SK-N-SH (cell line): ENCODE measurements at regions not wholly inside any gene's neighbourhood (a gene's known extent, or its start where the extent isn't known, plus 50 kb on each side); places are given as distances from the start of the nearest gene placed in this dataset.

Source experiments
- CHD2 ChIP-seq: fragments of 150-350 bp; IDR thresholded peaks from 2 replicates; pipeline ENCODE4 v1.6.1; 2018; ENCODE audit warnings: low read length; ENCODE audit not compliant: partially characterized antibody
- ELF1 ChIP-seq: IDR thresholded peaks from 2 replicates; pipeline ENCODE4 v1.4.0; 2012
- JUND ChIP-seq: IDR thresholded peaks from 2 replicates; pipeline ENCODE4 v1.4.0; 2012
- NRF1 ChIP-seq: IDR thresholded peaks from 2 replicates; pipeline ENCODE4 v1.6.1; 2012; ENCODE audit warnings: low read depth, mild to moderate bottlenecking, low read length
- POLR2AphosphoS5 ChIP-seq: IDR thresholded peaks from 2 replicates; pipeline ENCODE4 v1.6.1; 2012; ENCODE audit warnings: low read depth, low read length
- RAD21 ChIP-seq: IDR thresholded peaks from 2 replicates; pipeline ENCODE4 v1.6.1; 2012; ENCODE audit warnings: mild to moderate bottlenecking, low read length
- RXRA ChIP-seq: IDR thresholded peaks from 2 replicates; pipeline ENCODE4 v1.4.0; 2012; ENCODE audit warnings: low read depth, mild to moderate bottlenecking, borderline replicate concordance
- TF ChIP-seq, protein P1 (sequence below): IDR thresholded peaks from 2 replicates; pipeline ENCODE4; 2012
- TF ChIP-seq, protein P2 (sequence below): fragments of 200-600 bp; sonication (generic); IDR thresholded peaks from 2 replicates; pipeline ENCODE4 v1.6.1; 2017; ENCODE audit warnings: antibody characterized with exemption, mild to moderate bottlenecking, moderate library complexity

DNA sequence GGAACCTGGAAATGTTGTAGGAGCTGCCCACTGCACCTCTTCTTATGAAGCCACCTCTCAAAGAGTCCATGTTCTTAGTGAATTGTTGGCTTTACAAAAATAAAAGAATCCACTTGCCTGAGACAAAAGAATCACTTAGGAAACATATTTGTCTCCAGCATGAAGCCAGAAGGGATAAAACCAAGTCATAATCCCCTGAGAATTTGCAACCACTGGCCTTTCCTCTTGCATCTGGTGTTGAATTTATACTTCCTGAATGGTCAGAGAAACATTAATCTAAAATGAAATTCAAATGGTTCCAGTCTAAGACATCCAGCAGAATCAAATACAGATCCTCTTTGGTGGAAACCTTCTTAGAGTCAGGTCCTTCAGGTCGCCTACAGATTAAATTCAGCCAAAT lies 192.5 kb upstream of the ECI2 start:
- TF ChIP-seq POLR2AphosphoS5 = no peak
- TF ChIP-seq, protein P1, sequence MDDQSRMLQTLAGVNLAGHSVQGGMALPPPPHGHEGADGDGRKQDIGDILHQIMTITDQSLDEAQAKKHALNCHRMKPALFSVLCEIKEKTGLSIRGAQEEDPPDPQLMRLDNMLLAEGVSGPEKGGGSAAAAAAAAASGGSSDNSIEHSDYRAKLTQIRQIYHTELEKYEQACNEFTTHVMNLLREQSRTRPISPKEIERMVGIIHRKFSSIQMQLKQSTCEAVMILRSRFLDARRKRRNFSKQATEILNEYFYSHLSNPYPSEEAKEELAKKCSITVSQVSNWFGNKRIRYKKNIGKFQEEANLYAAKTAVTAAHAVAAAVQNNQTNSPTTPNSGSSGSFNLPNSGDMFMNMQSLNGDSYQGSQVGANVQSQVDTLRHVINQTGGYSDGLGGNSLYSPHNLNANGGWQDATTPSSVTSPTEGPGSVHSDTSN = no peak
- TF ChIP-seq NRF1 = no peak
- TF ChIP-seq CHD2 = no peak
- no peak for TF ChIP-seq JUND
- no peak for TF ChIP-seq RAD21
- no peak for TF ChIP-seq ELF1
- TF ChIP-seq, protein P2, sequence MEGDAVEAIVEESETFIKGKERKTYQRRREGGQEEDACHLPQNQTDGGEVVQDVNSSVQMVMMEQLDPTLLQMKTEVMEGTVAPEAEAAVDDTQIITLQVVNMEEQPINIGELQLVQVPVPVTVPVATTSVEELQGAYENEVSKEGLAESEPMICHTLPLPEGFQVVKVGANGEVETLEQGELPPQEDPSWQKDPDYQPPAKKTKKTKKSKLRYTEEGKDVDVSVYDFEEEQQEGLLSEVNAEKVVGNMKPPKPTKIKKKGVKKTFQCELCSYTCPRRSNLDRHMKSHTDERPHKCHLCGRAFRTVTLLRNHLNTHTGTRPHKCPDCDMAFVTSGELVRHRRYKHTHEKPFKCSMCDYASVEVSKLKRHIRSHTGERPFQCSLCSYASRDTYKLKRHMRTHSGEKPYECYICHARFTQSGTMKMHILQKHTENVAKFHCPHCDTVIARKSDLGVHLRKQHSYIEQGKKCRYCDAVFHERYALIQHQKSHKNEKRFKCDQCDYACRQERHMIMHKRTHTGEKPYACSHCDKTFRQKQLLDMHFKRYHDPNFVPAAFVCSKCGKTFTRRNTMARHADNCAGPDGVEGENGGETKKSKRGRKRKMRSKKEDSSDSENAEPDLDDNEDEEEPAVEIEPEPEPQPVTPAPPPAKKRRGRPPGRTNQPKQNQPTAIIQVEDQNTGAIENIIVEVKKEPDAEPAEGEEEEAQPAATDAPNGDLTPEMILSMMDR = no peak
- TF ChIP-seq RXRA = no peak
